Neuronal stem cell (in vitro differentiated cells): ENCODE measurements at regions not wholly inside any gene's neighbourhood (a gene's known extent, or its start where the extent isn't known, plus 50 kb on each side); places are given as distances from the start of the nearest gene placed in this dataset.

Experiments
- DNase-seq: peaks from one replicate; pipeline ENCODE4 v3.0.0-alpha.2; 2013; ENCODE audit warnings: low spot score
- H2AFZ ChIP-seq: one replicate; pipeline ENCODE4 v1.6.1; 2013; ENCODE audit warnings: mild to moderate bottlenecking, low read length, inconsistent platforms
- H2AK5ac ChIP-seq: 2 replicates; pipeline ENCODE4 v1.6.1; 2013; ENCODE audit warnings: low read depth, mild to moderate bottlenecking, inconsistent platforms, low read length, moderate library complexity, mixed read lengths
- H2BK120ac ChIP-seq: 2 replicates; pipeline ENCODE4 v1.6.1; 2013; ENCODE audit warnings: low read depth, mild to moderate bottlenecking, inconsistent platforms, low read length, moderate library complexity, mixed read lengths
- H2BK12ac ChIP-seq: one replicate; pipeline ENCODE4 v1.6.1; 2013; ENCODE audit warnings: low read length, inconsistent platforms
- H2BK15ac ChIP-seq: 2 replicates; pipeline ENCODE4 v1.6.1; 2013; ENCODE audit warnings: mild to moderate bottlenecking, low read length, inconsistent platforms, mixed read lengths
- H2BK5ac ChIP-seq: one replicate; pipeline ENCODE4 v1.6.1; 2013; ENCODE audit warnings: inconsistent platforms, mild to moderate bottlenecking, low read length, moderate library complexity
- H3K14ac ChIP-seq: one replicate; pipeline ENCODE4 v1.6.1; 2013; ENCODE audit warnings: low read length, inconsistent platforms
- H3K18ac ChIP-seq: 2 replicates; pipeline ENCODE4 v1.6.1; 2013; ENCODE audit warnings: low read length, inconsistent platforms
- H3K23ac ChIP-seq: 2 replicates; pipeline ENCODE4 v1.6.1; 2013; ENCODE audit warnings: low read depth, mild to moderate bottlenecking, mixed read lengths, low read length, inconsistent platforms; ENCODE audit not compliant: poor library complexity
- H3K27ac ChIP-seq: replicated peaks from 3 replicates; pipeline ENCODE4 v1.5.1; 2013; ENCODE audit warnings: low read length, inconsistent platforms
- H3K27me3 ChIP-seq, 3 experiments: 2 replicates each; pipeline ENCODE4 v1.6.1; 2013; ENCODE audit warnings: low read length in 3 of 3, mild to moderate bottlenecking in 2 of 3, inconsistent platforms in 1 of 3, low read depth in 1 of 3, mixed read lengths in 1 of 3, moderate library complexity in 1 of 3; ENCODE audit not compliant: control insufficient read depth in 3 of 3, insufficient read depth in 3 of 3
- H3K36me3 ChIP-seq, 2 donors: replicated peaks in 1 of 2; 2 replicates each; pipeline ENCODE4 v1.6.1; 2013; ENCODE audit warnings: low read length in 2 of 2; ENCODE audit not compliant: control insufficient read depth in 2 of 2, insufficient read depth in 2 of 2
- H3K4ac ChIP-seq: 2 replicates; pipeline ENCODE4 v1.6.1; 2013; ENCODE audit warnings: inconsistent platforms, mild to moderate bottlenecking, low read length, moderate library complexity
- H3K4me1 ChIP-seq, 2 donors: 1 replicate in 1 of 2; 2 replicates in 1 of 2; pipeline ENCODE4 v1.6.1; 2013; ENCODE audit warnings: low read length in 2 of 2, low read depth in 1 of 2; ENCODE audit not compliant: control insufficient read depth in 2 of 2, insufficient read depth in 1 of 2
- H3K4me2 ChIP-seq: one replicate; pipeline ENCODE4 v1.6.1; 2013; ENCODE audit warnings: mild to moderate bottlenecking, low read length, inconsistent platforms; ENCODE audit not compliant: insufficient read depth, poor library complexity, severe bottlenecking
- H3K4me3 ChIP-seq, 2 donors: 2 replicates each; pipeline ENCODE4 v1.5.1; 2013; ENCODE audit warnings: low read length in 2 of 2, mild to moderate bottlenecking in 2 of 2, inconsistent platforms in 1 of 2, moderate library complexity in 1 of 2
- H3K79me1 ChIP-seq: one replicate; pipeline ENCODE4 v1.6.1; 2013; ENCODE audit warnings: low read depth, mild to moderate bottlenecking, inconsistent platforms, low read length, moderate library complexity
- H3K9ac ChIP-seq: one replicate; pipeline ENCODE4 v1.6.1; 2013; ENCODE audit warnings: mild to moderate bottlenecking, low read depth, low read length, inconsistent platforms; ENCODE audit not compliant: poor library complexity
- H3K9me3 ChIP-seq, 2 donors: replicated peaks in 1 of 2; 2 replicates each; pipeline versions ENCODE3 to v1.6.1; 2013; ENCODE audit warnings: low read length in 2 of 2, mild to moderate bottlenecking in 2 of 2, inconsistent platforms in 1 of 2, low read depth in 1 of 2, mixed read lengths in 1 of 2, moderate library complexity in 1 of 2; ENCODE audit not compliant: control insufficient read depth in 2 of 2, insufficient read depth in 1 of 2
- H4K8ac ChIP-seq: one replicate; pipeline ENCODE4 v1.6.1; 2013; ENCODE audit warnings: low read depth, mild to moderate bottlenecking, inconsistent platforms, low read length, moderate library complexity
- H4K91ac ChIP-seq: one replicate; pipeline ENCODE4 v1.6.1; 2013; ENCODE audit warnings: low read length, low read depth, mild to moderate bottlenecking, inconsistent platforms; ENCODE audit not compliant: poor library complexity
- WGBS, 2 donors: extraction: QIAGEN DNeasy Blood & Tissue Kit; methylation state at CpG; one replicate each; pipeline ENCODE4 v1.1.7; 2013; ENCODE audit warnings: missing lambda C conversion rate in 2 of 2, mixed read lengths in 1 of 2; ENCODE audit not compliant: insufficient read length in 2 of 2, insufficient replicate concordance in 1 of 2; ENCODE audit errors: extremely low coverage in 2 of 2; 5-methylcytosine and 5-hydroxymethylcytosine counted together

- Histone ChIP-seq H2BK120ac (no peak overlapping the region), H2AK5ac (no peak overlapping the region), H3K4ac (no peak overlapping the region), H3K18ac (no peak overlapping the region), H3K23ac (no peak overlapping the region), H3K9me3 (no peaks in the 10 kb centered on the region), H3K36me3 (no peaks in the 10 kb centered on the region), H3K4me3 (no peak overlapping the region), H2BK5ac (no peak overlapping the region), H4K8ac (no peak overlapping the region), H2AFZ (no peak overlapping the region), H4K91ac (no peak overlapping the region), H3K27ac (no peak overlapping the region), H3K79me1 (no peaks in the 10 kb centered on the region), H2BK12ac (no peak overlapping the region), H3K9ac (no peak overlapping the region), H3K4me2 (no peak overlapping the region), H3K14ac (no peak overlapping the region), H2BK15ac (no peak overlapping the region), H3K4me1 (peaks cover 5 to 8% of the 10 kb centered on the region in 2 donors), H3K27me3 (no peaks in the 10 kb centered on the region)
- no peak for DNase-seq
- WGBS, 2 donors, result no CpG with 5 or more reads among the region's 3 CpGs
Measured at GRCh38 chr6:97459535-97459934, 176.5 kb upstream of the MMS22L start.

- Histone ChIP-seq H3K18ac (no peak overlapping the region), H3K9ac (no peak overlapping the region), H3K23ac (no peak overlapping the region), H4K91ac (no peak overlapping the region), H2AFZ (no peak overlapping the region), H3K4me2 (no peak overlapping the region), H2AK5ac (no peak overlapping the region), H3K4me1 (peaks cover 5 to 8% of the 10 kb centered on the region in 2 donors), H3K36me3 (no peaks in the 10 kb centered on the region), H3K9me3 (no peaks in the 10 kb centered on the region), H2BK120ac (no peak overlapping the region), H3K4me3 (no peak overlapping the region), H2BK5ac (no peak overlapping the region), H3K79me1 (no peaks in the 10 kb centered on the region), H2BK15ac (no peak overlapping the region), H2BK12ac (no peak overlapping the region), H4K8ac (no peak overlapping the region), H3K27me3 (no peaks in the 10 kb centered on the region), H3K27ac (no peak overlapping the region), H3K14ac (no peak overlapping the region), H3K4ac (no peak overlapping the region)
- no CpG with 5 or more reads among the region's 1 CpG for WGBS, 2 donors
- no peak for DNase-seq
Measured at GRCh38 chr6:97459986-97460385, 177.0 kb upstream of the MMS22L start.

- Histone ChIP-seq H2BK5ac (no peak overlapping the region), H3K79me1 (no peaks in the 10 kb centered on the region), H3K9me3 (no peaks in the 10 kb centered on the region), H2BK12ac (no peak overlapping the region), H3K14ac (no peak overlapping the region), H2BK120ac (no peak overlapping the region), H3K36me3 (no peaks in the 10 kb centered on the region), H3K4ac (no peak overlapping the region), H4K8ac (no peak overlapping the region), H3K4me2 (no peak overlapping the region), H2AFZ (no peak overlapping the region), H3K4me3 (no peak overlapping the region), H3K27me3 (no peaks in the 10 kb centered on the region), H3K4me1 (peaks cover 5 to 8% of the 10 kb centered on the region in 2 donors), H2BK15ac (no peak overlapping the region), H3K9ac (no peak overlapping the region), H3K18ac (no peak overlapping the region), H2AK5ac (no peak overlapping the region), H3K23ac (no peak overlapping the region), H4K91ac (no peak overlapping the region), H3K27ac (no peak overlapping the region)
- DNase-seq, result no peak
- no CpG with 5 or more reads among the region's 7 CpGs for WGBS, 2 donors
Measured at GRCh38 chr6:97460394-97461080, 177.5 kb upstream of the MMS22L start.

- Histone ChIP-seq H3K4me2 (no peak overlapping the region), H3K18ac (no peak overlapping the region), H4K8ac (no peak overlapping the region), H3K79me1 (no peaks in the 10 kb centered on the region), H3K36me3 (no peaks in the 10 kb centered on the region), H2BK120ac (no peak overlapping the region), H2BK15ac (no peak overlapping the region), H3K14ac (no peak overlapping the region), H3K4ac (no peak overlapping the region), H3K9ac (no peak overlapping the region), H3K23ac (no peak overlapping the region), H2BK12ac (no peak overlapping the region), H2AK5ac (no peak overlapping the region), H4K91ac (no peak overlapping the region), H3K4me3 (no peak overlapping the region), H3K27ac (no peak overlapping the region), H2BK5ac (no peak overlapping the region), H3K9me3 (no peaks in the 10 kb centered on the region), H3K4me1 (peaks cover 5 to 11% of the 10 kb centered on the region in 2 donors), H2AFZ (no peak overlapping the region), H3K27me3 (no peaks in the 10 kb centered on the region)
- no CpG with 5 or more reads among the region's 3 CpGs for WGBS, 2 donors
- no peak for DNase-seq
Measured at GRCh38 chr6:97461218-97461617, 178.2 kb upstream of the MMS22L start.
